ENCODE measurements at regions not wholly inside any gene's neighbourhood (a gene's known extent, or its start where the extent isn't known, plus 50 kb on each side); places are given as distances from the start of the nearest gene placed in this dataset.
"Not testable (repeated sequence)": the region's sequence is repeated elsewhere in the genome, so short reads cannot be mapped to it uniquely, and the experiment has no call there.

GRCh38 chr1:199946305-199947155 is 81.0 kb upstream of the NR5A2 start:
- DNase-seq: no peak

- DNase-seq: no peak
Observed at GRCh38 chr1:199948587-199949280, 78.8 kb upstream of the NR5A2 start.

- DNase-seq: not testable (repeated sequence)
Observed at GRCh38 chr1:199951005-199951404, 76.5 kb upstream of the NR5A2 start.

- DNase-seq: no peak
Observed at GRCh38 chr1:199953651-199954050, 73.9 kb upstream of the NR5A2 start.

GRCh38 chr1:199954699-199955098 is 72.8 kb upstream of the NR5A2 start:
- DNase-seq: no peak

- no peak for DNase-seq
Observed at GRCh38 chr1:199955235-199955634, 72.3 kb upstream of the NR5A2 start.

GRCh38 chr1:199956005-199956404 is 71.5 kb upstream of the NR5A2 start:
- DNase-seq: no peak

- no peak for DNase-seq
Observed at GRCh38 chr1:199959033-199959774, 68.3 kb upstream of the NR5A2 start.

- DNase-seq: no peak
Observed at GRCh38 chr1:199959775-199960110, 67.8 kb upstream of the NR5A2 start.

GRCh38 chr1:199970125-199970524 is 57.4 kb upstream of the NR5A2 start:
- no peak for DNase-seq

GRCh38 chr1:199976496-199977144 is 50.9 kb upstream of the NR5A2 start:
- DNase-seq: peak in 1 of 56 donors; percentile 6

Data from nucleus accumbens (tissue), 56 donors.